ENCODE measurements at regions not wholly inside any gene's neighbourhood (a gene's known extent, or its start where the extent isn't known, plus 50 kb on each side); places are given as distances from the start of the nearest gene placed in this dataset.

DNA sequence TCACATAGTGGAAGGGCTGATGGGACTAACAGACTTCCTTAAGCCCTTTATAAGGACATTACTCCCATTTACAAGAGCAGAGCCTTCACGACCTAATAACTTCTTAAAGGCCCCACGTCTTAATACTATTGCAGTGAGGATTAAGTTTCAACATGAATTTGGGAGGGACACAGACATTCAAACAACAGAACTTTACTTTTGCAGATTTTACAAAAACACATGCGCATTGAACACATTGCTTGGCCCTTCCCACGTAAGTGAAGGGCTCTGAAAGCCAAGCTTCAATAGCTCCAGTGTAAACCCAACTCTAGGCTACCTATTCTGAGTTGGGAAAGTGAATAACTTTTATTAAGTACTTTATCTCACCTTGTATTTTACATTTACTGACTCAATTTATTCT is 53.8 kb upstream of the DNAH5 start:
- TF ChIP-seq, protein P1, sequence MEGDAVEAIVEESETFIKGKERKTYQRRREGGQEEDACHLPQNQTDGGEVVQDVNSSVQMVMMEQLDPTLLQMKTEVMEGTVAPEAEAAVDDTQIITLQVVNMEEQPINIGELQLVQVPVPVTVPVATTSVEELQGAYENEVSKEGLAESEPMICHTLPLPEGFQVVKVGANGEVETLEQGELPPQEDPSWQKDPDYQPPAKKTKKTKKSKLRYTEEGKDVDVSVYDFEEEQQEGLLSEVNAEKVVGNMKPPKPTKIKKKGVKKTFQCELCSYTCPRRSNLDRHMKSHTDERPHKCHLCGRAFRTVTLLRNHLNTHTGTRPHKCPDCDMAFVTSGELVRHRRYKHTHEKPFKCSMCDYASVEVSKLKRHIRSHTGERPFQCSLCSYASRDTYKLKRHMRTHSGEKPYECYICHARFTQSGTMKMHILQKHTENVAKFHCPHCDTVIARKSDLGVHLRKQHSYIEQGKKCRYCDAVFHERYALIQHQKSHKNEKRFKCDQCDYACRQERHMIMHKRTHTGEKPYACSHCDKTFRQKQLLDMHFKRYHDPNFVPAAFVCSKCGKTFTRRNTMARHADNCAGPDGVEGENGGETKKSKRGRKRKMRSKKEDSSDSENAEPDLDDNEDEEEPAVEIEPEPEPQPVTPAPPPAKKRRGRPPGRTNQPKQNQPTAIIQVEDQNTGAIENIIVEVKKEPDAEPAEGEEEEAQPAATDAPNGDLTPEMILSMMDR (conservative IDR thresholded peaks at IDR 0.05; ENCODE audit: low read depth, low read length): no peak
- DNase-seq (ENCODE audit: low read depth): no peak
- no peak overlapping the region for H3K4me3 ChIP-seq (ENCODE audit: low read depth, low read length)

DNA sequence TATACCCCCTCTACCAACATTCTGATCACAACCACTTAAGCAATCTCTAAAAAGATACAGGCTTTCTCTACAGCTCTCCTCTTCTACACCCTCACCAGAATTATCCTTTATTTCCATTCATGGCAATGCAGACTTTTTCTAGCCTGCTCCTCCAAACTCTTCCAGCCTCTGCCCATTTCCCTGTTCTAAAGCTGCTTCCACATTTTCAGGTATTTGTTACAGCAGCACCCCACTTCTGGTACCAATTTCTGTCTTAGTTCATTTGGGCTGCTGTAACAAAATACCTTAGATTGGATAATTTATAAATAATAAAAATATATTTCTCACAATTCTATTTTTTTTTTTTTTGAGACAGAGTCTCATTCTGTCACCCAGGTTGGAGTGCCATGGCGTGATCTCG is 53.0 kb upstream of the DNAH5 start:
- TF ChIP-seq, protein P1 (conservative IDR thresholded peaks at IDR 0.05; ENCODE audit: low read depth, low read length): no peak
- DNase-seq (ENCODE audit: low read depth): no peak

GRCh38 chr5:13994621-13995253 is 50.2 kb upstream of the DNAH5 start:
- H3K4me3 ChIP-seq (ENCODE audit: low read depth, low read length): no peak overlapping the region
- DNase-seq (ENCODE audit: low read depth): peak; percentile 6
- TF ChIP-seq, protein P1 (conservative IDR thresholded peaks at IDR 0.05; ENCODE audit: low read depth, low read length): no peak

More for the DNA sequence above, 53.0 kb upstream of the DNAH5 start:
- no peak overlapping the region for H3K4me3 ChIP-seq (ENCODE audit: low read depth, low read length)
